K562 (cell line): ENCODE measurements at regions not wholly inside any gene's neighbourhood (a gene's known extent, or its start where the extent isn't known, plus 50 kb on each side); places are given as distances from the start of the nearest gene placed in this dataset.

Experiments used
- CBX2 ChIP-seq: fragments of 200-600 bp; sonication (generic); IDR thresholded peaks from one replicate; pipeline ENCODE4 v1.6.1; 2012; ENCODE audit warnings: mild to moderate bottlenecking, low read length, inconsistent platforms; ENCODE audit not compliant: insufficient read depth, poor library complexity, severe bottlenecking
- MAFK ChIP-seq: IDR thresholded peaks from 2 replicates; pipeline ENCODE4 v1.6.1; 2011; ENCODE audit warnings: low read length, improper control_type of control experiment
- MTA2 ChIP-seq: fragments of 450-650 bp; IDR thresholded peaks from 2 replicates; pipeline ENCODE4 v1.6.1; 2016; ENCODE audit warnings: low read depth
- POLR2AphosphoS5 ChIP-seq: IDR thresholded peaks from 2 replicates; pipeline ENCODE4 v1.6.1; 2011; ENCODE audit warnings: mild to moderate bottlenecking, low read depth, low read length, moderate library complexity; ENCODE audit not compliant: control insufficient read depth, insufficient read depth
- USF1 ChIP-seq: sonication (generic); formaldehyde crosslinking; IDR thresholded peaks from 2 replicates; pipeline ENCODE4 v1.9.0; 2022; ENCODE audit warnings: mild to moderate bottlenecking, missing genetic modification reagents

DNA sequence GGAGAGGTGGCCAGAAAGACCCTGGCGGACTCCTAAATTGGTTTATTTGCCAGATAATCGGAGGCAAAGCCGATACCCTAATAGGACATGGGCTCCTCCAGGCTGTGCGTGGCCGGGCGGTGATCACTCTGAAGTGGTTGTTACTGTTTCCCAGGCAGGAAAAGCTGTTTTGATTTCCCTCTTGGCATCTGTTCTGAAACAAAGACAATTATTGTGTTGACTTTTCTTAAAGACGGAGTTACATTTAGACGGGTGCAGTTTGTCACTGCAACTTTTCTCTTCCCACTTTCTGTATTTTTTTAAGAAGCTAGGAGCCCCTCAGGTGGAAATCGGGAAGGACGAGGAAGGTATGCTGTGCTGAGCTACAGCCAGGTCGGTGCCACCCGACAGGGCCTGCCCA, 1288.4 kb downstream of the BRD1 start:
- TF ChIP-seq CBX2, result no peak
- TF ChIP-seq MTA2, result no peak
- TF ChIP-seq MAFK, result no peak
- TF ChIP-seq POLR2AphosphoS5, result no peak
- TF ChIP-seq USF1 (CRISPR knock-in tag), result no peak
